ENCODE measurements at regions not wholly inside any gene's neighbourhood (a gene's known extent, or its start where the extent isn't known, plus 50 kb on each side); places are given as distances from the start of the nearest gene placed in this dataset.

DNA sequence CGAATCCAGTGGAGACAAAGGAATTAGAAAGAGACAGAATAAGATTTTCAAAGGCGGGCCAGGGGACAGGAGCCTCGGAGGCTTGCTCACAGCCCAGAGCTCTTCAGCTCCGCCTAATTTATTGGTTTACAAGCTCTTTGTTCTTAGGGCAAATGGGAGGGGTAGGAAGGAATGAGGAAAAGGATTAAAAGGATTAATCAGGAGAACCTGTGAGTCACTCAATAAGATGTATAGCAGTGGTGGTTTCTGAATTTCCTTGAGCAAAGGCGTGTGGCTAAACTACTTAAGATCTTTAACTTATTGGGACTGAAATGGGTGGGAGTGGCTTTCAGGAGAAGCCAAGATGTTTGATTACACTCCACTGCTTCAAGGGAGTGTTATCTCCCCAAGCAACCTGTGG lies 456.0 kb upstream of the SPANXN1 start:
- no peak overlapping the region for H3K4me3 ChIP-seq
- 63 to 71% (median 66%) methylated on average over 5 of the region's 5 CpGs for WGBS, 5 donors
- no peak overlapping the region for H3K27ac ChIP-seq
- no peaks in the 10 kb centered on the region for H3K27me3 ChIP-seq
- H3K4me1 ChIP-seq, result no peaks in the 10 kb centered on the region
- intact Hi-C loops (cut with DNase I; ENCODE audit: low total_unique reads), result no loop called here
- DNase-seq, result no peak
- no peaks in the 10 kb centered on the region for H3K36me3 ChIP-seq
- no peak for TF ChIP-seq POLR2AphosphoS5 (IDR thresholded peaks at IDR 0.05)
- TF ChIP-seq EP300 (IDR thresholded peaks at IDR 0.05), result no peak
- TF ChIP-seq, protein P1, sequence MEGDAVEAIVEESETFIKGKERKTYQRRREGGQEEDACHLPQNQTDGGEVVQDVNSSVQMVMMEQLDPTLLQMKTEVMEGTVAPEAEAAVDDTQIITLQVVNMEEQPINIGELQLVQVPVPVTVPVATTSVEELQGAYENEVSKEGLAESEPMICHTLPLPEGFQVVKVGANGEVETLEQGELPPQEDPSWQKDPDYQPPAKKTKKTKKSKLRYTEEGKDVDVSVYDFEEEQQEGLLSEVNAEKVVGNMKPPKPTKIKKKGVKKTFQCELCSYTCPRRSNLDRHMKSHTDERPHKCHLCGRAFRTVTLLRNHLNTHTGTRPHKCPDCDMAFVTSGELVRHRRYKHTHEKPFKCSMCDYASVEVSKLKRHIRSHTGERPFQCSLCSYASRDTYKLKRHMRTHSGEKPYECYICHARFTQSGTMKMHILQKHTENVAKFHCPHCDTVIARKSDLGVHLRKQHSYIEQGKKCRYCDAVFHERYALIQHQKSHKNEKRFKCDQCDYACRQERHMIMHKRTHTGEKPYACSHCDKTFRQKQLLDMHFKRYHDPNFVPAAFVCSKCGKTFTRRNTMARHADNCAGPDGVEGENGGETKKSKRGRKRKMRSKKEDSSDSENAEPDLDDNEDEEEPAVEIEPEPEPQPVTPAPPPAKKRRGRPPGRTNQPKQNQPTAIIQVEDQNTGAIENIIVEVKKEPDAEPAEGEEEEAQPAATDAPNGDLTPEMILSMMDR (IDR thresholded peaks at IDR 0.05), result no peak
- TF ChIP-seq POLR2A (IDR thresholded peaks at IDR 0.05), result no peak
- H3K9me3 ChIP-seq, result peaks cover 0 to 37% (median 16%) of the 10 kb centered on the region in 4 donors

DNA sequence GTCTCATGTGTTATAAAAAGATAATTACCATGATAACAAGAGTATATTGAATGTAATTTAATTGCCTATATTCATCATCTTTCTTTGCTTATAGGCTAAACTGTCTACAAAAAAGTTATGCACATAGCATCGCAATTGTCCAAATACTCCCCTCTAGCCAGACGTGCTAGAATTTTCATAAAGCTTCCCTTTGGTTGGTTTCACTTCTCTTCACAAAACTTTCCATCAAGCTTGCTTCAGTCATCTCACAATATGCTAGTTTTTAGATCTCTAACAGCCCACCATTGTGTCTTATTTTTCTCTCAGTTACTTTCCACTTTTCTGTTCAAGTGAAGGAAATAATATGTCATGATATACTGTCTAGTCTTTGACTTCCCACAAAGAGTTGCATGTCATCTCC lies 448.3 kb upstream of the SPANXN1 start:
- intact Hi-C loops (cut with DNase I; ENCODE audit: low total_unique reads), result no loop called here
- 46 to 84% (median 72%) methylated on average over 2 of the region's 2 CpGs for WGBS, 5 donors
- no peaks in the 10 kb centered on the region for H3K27me3 ChIP-seq

GRCh38 chrX:144801786-144802185 lies 445.5 kb upstream of the SPANXN1 start:
- intact Hi-C loops (cut with DNase I; ENCODE audit: low total_unique reads), result no loop called here
- no peak for TF ChIP-seq POLR2A (IDR thresholded peaks at IDR 0.05)
- TF ChIP-seq, protein P1 (IDR thresholded peaks at IDR 0.05), result no peak
- TF ChIP-seq POLR2AphosphoS5 (IDR thresholded peaks at IDR 0.05), result no peak
- no peak for TF ChIP-seq EP300 (IDR thresholded peaks at IDR 0.05)
- no peak for DNase-seq
- Histone ChIP-seq H3K9me3 (no peaks in the 10 kb centered on the region), H3K4me3 (no peak overlapping the region), H3K27me3 (no peaks in the 10 kb centered on the region), H3K36me3 (no peaks in the 10 kb centered on the region), H3K27ac (no peak overlapping the region), H3K4me1 (no peaks in the 10 kb centered on the region)
- 61 to 78% (median 74%) methylated on average over 4 of the region's 4 CpGs for WGBS, 5 donors

More for the DNA sequence above, 448.3 kb upstream of the SPANXN1 start:
- H3K36me3 ChIP-seq, result no peaks in the 10 kb centered on the region
- no peak for DNase-seq
- H3K27ac ChIP-seq, result no peak overlapping the region
- TF ChIP-seq EP300 (IDR thresholded peaks at IDR 0.05) (no peak), POLR2AphosphoS5 (IDR thresholded peaks at IDR 0.05) (no peak), POLR2A (IDR thresholded peaks at IDR 0.05) (no peak)
- TF ChIP-seq, protein P1 (IDR thresholded peaks at IDR 0.05), result no peak
- H3K9me3 ChIP-seq, result no peaks in the 10 kb centered on the region
- no peaks in the 10 kb centered on the region for H3K4me1 ChIP-seq
- H3K4me3 ChIP-seq, result no peak overlapping the region

DNA sequence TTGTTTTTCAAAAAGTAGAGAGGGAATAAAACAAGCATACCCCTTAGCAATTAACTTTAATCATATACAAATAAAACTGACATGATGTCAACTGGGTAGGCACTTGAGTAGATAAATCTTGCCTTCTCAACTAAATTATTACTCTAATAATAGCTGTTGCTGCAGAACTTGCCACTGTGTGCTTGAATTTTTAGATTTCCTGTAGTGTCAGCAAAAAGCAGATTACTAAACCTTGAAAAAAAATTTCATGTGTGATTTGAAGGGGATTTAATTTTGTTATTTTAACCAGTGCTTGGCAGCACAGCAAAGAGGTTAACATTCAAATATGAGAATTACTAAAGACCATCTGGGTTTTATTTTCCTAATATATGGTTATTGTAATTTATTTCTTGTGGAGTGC lies 438.3 kb upstream of the SPANXN1 start:
- H3K27ac ChIP-seq, result no peak overlapping the region
- no peak for TF ChIP-seq POLR2A (IDR thresholded peaks at IDR 0.05)
- TF ChIP-seq, protein P1 (IDR thresholded peaks at IDR 0.05), result no peak
- no peak for TF ChIP-seq EP300 (IDR thresholded peaks at IDR 0.05)
- TF ChIP-seq POLR2AphosphoS5 (IDR thresholded peaks at IDR 0.05), result no peak
- no peaks in the 10 kb centered on the region for H3K27me3 ChIP-seq
- H3K4me1 ChIP-seq, result no peaks in the 10 kb centered on the region
- intact Hi-C loops (cut with DNase I; ENCODE audit: low total_unique reads), result no loop called here
- H3K36me3 ChIP-seq, result no peaks in the 10 kb centered on the region
- H3K4me3 ChIP-seq, result no peak overlapping the region
- no peak for DNase-seq
- peaks cover 0 to 12% (median 0%) of the 10 kb centered on the region in 4 donors for H3K9me3 ChIP-seq

Data from stomach (tissue), 8 donors.